HEK293 (cell line): ENCODE measurements at regions not wholly inside any gene's neighbourhood (a gene's known extent, or its start where the extent isn't known, plus 50 kb on each side); places are given as distances from the start of the nearest gene placed in this dataset.

Experiments
- CTCF ChIA-PET: fragments of 350-600 bp; formaldehyde crosslinking; extraction: SDS; loops from one replicate; lab custom pipeline; 2021; ENCODE audit warnings: antibody characterized with exemption; lab: Yijun Ruan, JAX
- POLR2A ChIA-PET: fragments of 300-600 bp; formaldehyde crosslinking; extraction: SDS; loops from one replicate; lab custom pipeline; 2020; ENCODE audit warnings: antibody characterized with exemption, inconsistent platforms; lab: Yijun Ruan, JAX
- H3K27ac ChIP-seq: fragments of 200-500 bp; sonication (Bioruptor generic); 2 replicates; pipeline ENCODE4 v1.5.1; 2014; ENCODE audit warnings: low read depth, low read length, control low read depth, inconsistent platforms; ENCODE audit errors: extremely low read depth
- H3K36me3 ChIP-seq, 2 experiments: fragments of 200-500 bp in 1 of 2; sonication (Bioruptor generic) in 1 of 2; 1 replicate in 1 of 2; 2 replicates in 1 of 2; pipeline ENCODE4 v1.5.1; 2014 to 2017; ENCODE audit warnings: inconsistent platforms in 2 of 2, low read length in 2 of 2; ENCODE audit not compliant: control insufficient read depth in 2 of 2, insufficient read depth in 1 of 2
- H3K4me1 ChIP-seq: fragments of 200-500 bp; sonication (Bioruptor generic); 2 replicates; pipeline ENCODE4 v1.5.1; 2014; ENCODE audit warnings: mild to moderate bottlenecking, low read length, inconsistent platforms; ENCODE audit not compliant: control insufficient read depth, insufficient read depth
- H3K4me3 ChIP-seq: 2 replicates; pipeline ENCODE4 v1.5.1; 2011; ENCODE audit warnings: low read depth, mild to moderate bottlenecking, control low read depth, low read length, moderate library complexity
- H3K9me3 ChIP-seq: fragments of 200-500 bp; sonication (Bioruptor generic); 2 replicates; pipeline ENCODE4 v1.5.1; 2014; ENCODE audit warnings: low read depth, low read length, inconsistent platforms; ENCODE audit not compliant: control insufficient read depth, insufficient read depth
- ELK4 ChIP-seq: IDR thresholded peaks from 2 replicates; pipeline ENCODE4 v1.6.1; 2011; ENCODE audit warnings: mild to moderate bottlenecking, low read depth, low read length, borderline replicate concordance
- IKZF3 ChIP-seq: fragments of 450-650 bp; IDR thresholded peaks from 2 replicates; pipeline ENCODE4 v1.5.0; 2018; ENCODE audit warnings: missing biosample characterization, mild to moderate bottlenecking, missing genetic modification characterization, moderate library complexity
- KLF10 ChIP-seq: fragments of 450-650 bp; IDR thresholded peaks from 2 replicates; pipeline ENCODE4 v1.5.1; 2018; ENCODE audit warnings: missing biosample characterization, mild to moderate bottlenecking, missing genetic modification characterization
- KLF7 ChIP-seq: fragments of 450-650 bp; formaldehyde crosslinking; IDR thresholded peaks from 2 replicates; pipeline ENCODE4 v1.5.1; 2016; ENCODE audit warnings: missing biosample characterization, missing genetic modification characterization, borderline replicate concordance
- WT1 ChIP-seq: fragments of 450-650 bp; formaldehyde crosslinking; IDR thresholded peaks from 2 replicates; pipeline ENCODE4 v1.5.1; 2016; ENCODE audit warnings: missing biosample characterization, missing genetic modification characterization
- ZBTB1 ChIP-seq: fragments of 450-650 bp; formaldehyde crosslinking; IDR thresholded peaks from 2 replicates; pipeline ENCODE4 v1.5.1; 2016; ENCODE audit warnings: missing biosample characterization, missing genetic modification characterization
- ZBTB20 ChIP-seq: fragments of 450-650 bp; formaldehyde crosslinking; IDR thresholded peaks from 2 replicates; pipeline ENCODE4 v1.5.1; 2016; ENCODE audit warnings: missing biosample characterization, missing genetic modification characterization
- ZFP37 ChIP-seq: fragments of 450-650 bp; formaldehyde crosslinking; IDR thresholded peaks from 2 replicates; pipeline ENCODE4 v1.5.1; 2016; ENCODE audit warnings: missing biosample characterization, missing genetic modification characterization
- ZNF114 ChIP-seq: fragments of 450-650 bp; formaldehyde crosslinking; IDR thresholded peaks from 2 replicates; pipeline ENCODE4 v1.5.0; 2017; ENCODE audit warnings: missing biosample characterization, missing genetic modification characterization
- ZNF157 ChIP-seq: fragments of 450-650 bp; formaldehyde crosslinking; IDR thresholded peaks from 2 replicates; pipeline ENCODE4 v1.5.1; 2016; ENCODE audit warnings: missing biosample characterization, missing genetic modification characterization
- ZNF169 ChIP-seq: fragments of 450-650 bp; formaldehyde crosslinking; IDR thresholded peaks from 2 replicates; pipeline ENCODE4 v1.5.1; 2016; ENCODE audit warnings: missing biosample characterization, missing genetic modification characterization
- ZNF174 ChIP-seq: fragments of 450-650 bp; formaldehyde crosslinking; IDR thresholded peaks from 2 replicates; pipeline ENCODE4 v1.5.0; 2017; ENCODE audit warnings: missing biosample characterization, mild to moderate bottlenecking, missing genetic modification characterization
- ZNF239 ChIP-seq: fragments of 450-650 bp; formaldehyde crosslinking; IDR thresholded peaks from 2 replicates; pipeline ENCODE4 v1.5.1; 2016; ENCODE audit warnings: missing biosample characterization, missing genetic modification characterization
- ZNF280D ChIP-seq: fragments of 450-650 bp; formaldehyde crosslinking; IDR thresholded peaks from 2 replicates; pipeline ENCODE4 v1.5.1; 2016; ENCODE audit warnings: missing biosample characterization, missing genetic modification characterization
- ZNF311 ChIP-seq: fragments of 450-650 bp; formaldehyde crosslinking; IDR thresholded peaks from 2 replicates; pipeline ENCODE4 v1.5.1; 2017; ENCODE audit warnings: missing biosample characterization, missing genetic modification characterization, borderline replicate concordance
- ZNF350 ChIP-seq: fragments of 450-650 bp; formaldehyde crosslinking; IDR thresholded peaks from 2 replicates; pipeline ENCODE4 v1.5.0; 2017; ENCODE audit warnings: missing biosample characterization, mild to moderate bottlenecking, missing genetic modification characterization
- ZNF518A ChIP-seq: fragments of 450-650 bp; formaldehyde crosslinking; conservative IDR thresholded peaks from 2 replicates; pipeline ENCODE4 v1.5.1; 2016; ENCODE audit warnings: low read depth, missing biosample characterization, missing genetic modification characterization
- ZNF530 ChIP-seq: fragments of 450-650 bp; formaldehyde crosslinking; IDR thresholded peaks from 2 replicates; pipeline ENCODE4 v1.5.1; 2016; ENCODE audit warnings: low read depth, missing biosample characterization, missing genetic modification characterization
- ZNF585B ChIP-seq: fragments of 450-650 bp; formaldehyde crosslinking; IDR thresholded peaks from 2 replicates; pipeline ENCODE4 v1.5.1; 2016; ENCODE audit warnings: missing biosample characterization, missing genetic modification characterization
- ZNF600 ChIP-seq: fragments of 450-650 bp; formaldehyde crosslinking; IDR thresholded peaks from 2 replicates; pipeline ENCODE4 v1.5.1; 2016; ENCODE audit warnings: missing biosample characterization, missing genetic modification characterization
- ZNF623 ChIP-seq: fragments of 450-650 bp; formaldehyde crosslinking; IDR thresholded peaks from 2 replicates; pipeline ENCODE4 v1.5.1; 2016; ENCODE audit warnings: missing biosample characterization, missing genetic modification characterization
- ZNF660 ChIP-seq: fragments of 450-650 bp; IDR thresholded peaks from 2 replicates; pipeline ENCODE4 v1.5.1; 2018; ENCODE audit warnings: missing biosample characterization, mild to moderate bottlenecking, missing genetic modification characterization
- ZNF768 ChIP-seq: fragments of 450-650 bp; formaldehyde crosslinking; IDR thresholded peaks from 2 replicates; pipeline ENCODE4 v1.5.1; 2018; ENCODE audit warnings: missing biosample characterization, mild to moderate bottlenecking, missing genetic modification characterization
- ZNF776 ChIP-seq: fragments of 450-650 bp; formaldehyde crosslinking; IDR thresholded peaks from 2 replicates; pipeline ENCODE4 v1.5.0; 2017; ENCODE audit warnings: missing biosample characterization, missing genetic modification characterization, borderline replicate concordance
- ZNF830 ChIP-seq: fragments of 450-650 bp; IDR thresholded peaks from 2 replicates; pipeline ENCODE4 v1.5.0; 2018; ENCODE audit warnings: missing biosample characterization, missing genetic modification characterization, low read depth, mild to moderate bottlenecking, moderate library complexity
- ZSCAN5A ChIP-seq: fragments of 450-650 bp; formaldehyde crosslinking; IDR thresholded peaks from 2 replicates; pipeline ENCODE4 v1.5.1; 2016; ENCODE audit warnings: missing biosample characterization, missing genetic modification characterization
- TF ChIP-seq, protein P1 (sequence below): fragments of 450-650 bp; formaldehyde crosslinking; IDR thresholded peaks from 2 replicates; pipeline ENCODE4 v1.5.1; 2016; ENCODE audit warnings: missing biosample characterization, missing genetic modification characterization

GRCh38 chr5:167574464-167574863, 717.0 kb upstream of the WWC1 start:
- POLR2A ChIA-PET: no interaction called here
- CTCF ChIA-PET: no interaction called here
- no peaks in the 10 kb centered on the region for H3K36me3 ChIP-seq
- TF ChIP-seq ZNF239 (no peak), ZBTB20 (no peak), ZNF660 (tag by site-specific recombination) (no peak), ZSCAN5A (no peak), ZNF585B (tag by site-specific recombination) (no peak), ELK4 (no peak), KLF10 (tag by site-specific recombination) (no peak), ZNF174 (tag by site-specific recombination) (no peak), IKZF3 (tag by site-specific recombination) (no peak), ZNF830 (tag by site-specific recombination) (no peak), ZNF157 (tag by site-specific recombination) (no peak), ZNF768 (no peak), ZNF530 (no peak), ZNF623 (tag by site-specific recombination) (no peak), ZBTB1 (tag by site-specific recombination) (no peak), ZNF169 (tag by site-specific recombination) (no peak), ZNF776 (no peak)
- TF ChIP-seq, protein P1, sequence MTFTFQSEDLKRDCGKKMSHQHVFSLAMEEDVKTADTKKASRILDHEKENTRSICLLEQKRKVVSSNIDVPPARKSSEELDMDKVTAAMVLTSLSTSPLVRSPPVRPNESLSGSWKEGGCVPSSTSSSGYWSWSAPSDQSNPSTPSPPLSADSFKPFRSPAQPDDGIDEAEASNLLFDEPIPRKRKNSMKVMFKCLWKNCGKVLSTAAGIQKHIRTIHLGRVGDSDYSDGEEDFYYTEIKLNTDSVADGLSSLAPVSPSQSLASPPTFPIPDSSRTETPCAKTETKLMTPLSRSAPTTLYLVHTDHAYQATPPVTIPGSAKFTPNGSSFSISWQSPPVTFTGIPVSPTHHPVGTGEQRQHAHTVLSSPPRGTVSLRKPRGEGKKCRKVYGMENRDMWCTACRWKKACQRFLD: no peak
- TF ChIP-seq, all 188 proteins: peak for 0
- no peaks in the 10 kb centered on the region for H3K4me1 ChIP-seq
- no peak overlapping the region for H3K27ac ChIP-seq
- no peak overlapping the region for H3K4me3 ChIP-seq
- no peaks in the 10 kb centered on the region for H3K9me3 ChIP-seq

- CTCF ChIA-PET: no interaction called here
- Histone ChIP-seq H3K4me1 (no peaks in the 10 kb centered on the region), H3K36me3 (no peaks in the 10 kb centered on the region), H3K4me3 (no peak overlapping the region), H3K27ac (no peak overlapping the region), H3K9me3 (no peaks in the 10 kb centered on the region)
- POLR2A ChIA-PET: no interaction called here
- TF ChIP-seq ZNF350 (tag by site-specific recombination) (no peak), ZNF114 (tag by site-specific recombination) (no peak), ZNF169 (tag by site-specific recombination) (no peak), KLF7 (tag by site-specific recombination) (no peak), ZNF518A (no peak), WT1 (tag by site-specific recombination) (no peak), ZNF311 (no peak), ZNF660 (tag by site-specific recombination) (no peak), ZNF280D (tag by site-specific recombination) (no peak), ZNF600 (tag by site-specific recombination) (no peak), ZFP37 (no peak)
Measured at GRCh38 chr5:167575330-167575729, 716.1 kb upstream of the WWC1 start.
